GM13977 (cell line): ENCODE measurements at regions not wholly inside any gene's neighbourhood (a gene's known extent, or its start where the extent isn't known, plus 50 kb on each side); places are given as distances from the start of the nearest gene placed in this dataset.

Experiments
- DNase-seq: peaks from one replicate; pipeline ENCODE4 v3.0.0; 2012; ENCODE audit warnings: low spot score
- CTCF ChIP-seq: IDR thresholded peaks from 2 replicates; pipeline ENCODE4 v1.5.1; 2012; ENCODE audit warnings: mild to moderate bottlenecking, control low read depth; ENCODE audit not compliant: insufficient read depth; ENCODE audit errors: extremely low read depth, missing control alignments
- in situ Hi-C: fragments of 300-500 bp; cut with MboI; formaldehyde crosslinking; loops from one replicate; pipeline ENCODE4 v1.12.0; 2022; ENCODE audit warnings: low sequenced_read_pairs, low pct_unique_long_range_greater_than_20kb, mixed read lengths, inconsistent platforms; ENCODE audit not compliant: unreplicated experiment

GRCh38 chr5:148720257-148720656, 65.9 kb upstream of the HTR4 start:
- DNase-seq = no peak
- no peak for TF ChIP-seq CTCF
- in situ Hi-C loops = loop anchor here (25.0 kb wide), 1 partner anchor 533 kb away; no protein-coding TSS in a partner anchor

- no peak for DNase-seq
- no peak for TF ChIP-seq CTCF
- in situ Hi-C loops = loop anchor here (25.0 kb wide), 1 partner anchor 536 kb away; no protein-coding TSS in a partner anchor
Measured at GRCh38 chr5:148723143-148723542, 68.8 kb upstream of the HTR4 start.

GRCh38 chr5:148725675-148726074, 71.3 kb upstream of the HTR4 start:
- TF ChIP-seq CTCF = no peak
- DNase-seq = no peak
- in situ Hi-C loops = loop anchor here (25.0 kb wide), 1 partner anchor 537 kb away; the partner anchor contains the start of gene AFAP1L1

GRCh38 chr5:148729182-148729581, 74.9 kb upstream of the HTR4 start:
- TF ChIP-seq CTCF = no peak
- in situ Hi-C loops = loop anchor here (25.0 kb wide), 1 partner anchor 533 kb away; the partner anchor contains the start of gene AFAP1L1
- DNase-seq = no peak

GRCh38 chr5:148730270-148730669, 75.9 kb upstream of the HTR4 start:
- no peak for DNase-seq
- in situ Hi-C loops = loop anchor here (10.0 to 25.0 kb wide), 2 partner anchors 225 to 532 kb away; partner anchors contain the start of gene AFAP1L1
- no peak for TF ChIP-seq CTCF

- in situ Hi-C loops = loop anchor here (10.0 to 25.0 kb wide), 2 partner anchors 224 to 531 kb away; partner anchors contain the start of gene AFAP1L1
Measured at GRCh38 chr5:148730942-148731898, 76.9 kb upstream of the HTR4 start.

More at GRCh38 chr5:148730942-148731898, 76.9 kb upstream of the HTR4 start:
- TF ChIP-seq CTCF = peak; percentile 94
- peak; percentile 55 for DNase-seq
